ENCODE measurements at regions not wholly inside any gene's neighbourhood (a gene's known extent, or its start where the extent isn't known, plus 50 kb on each side); places are given as distances from the start of the nearest gene placed in this dataset.
"Not testable (repeated sequence)": the region's sequence is repeated elsewhere in the genome, so short reads cannot be mapped to it uniquely, and the experiment has no call there.

- Histone ChIP-seq H3K27ac (ENCODE audit: low read length) (no peak overlapping the region), H3K9me3 (ENCODE audit: control insufficient read depth in 2 of 2, low read length in 2 of 2) (no peaks in the 10 kb centered on the region), H3K36me3 (ENCODE audit: control insufficient read depth in 2 of 2, insufficient read depth in 2 of 2, low read length in 2 of 2) (no peaks in the 10 kb centered on the region), H3K27me3 (ENCODE audit: control insufficient read depth in 1 of 2, insufficient read depth in 2 of 2, low read length in 2 of 2) (no peaks in the 10 kb centered on the region), H3K4me1 (ENCODE audit: control insufficient read depth, insufficient read depth, low read length) (peaks cover 26% of the 10 kb centered on the region), H3K9ac (ENCODE audit: low read length in 2 of 2) (no peak overlapping the region), H3K4me3 (ENCODE audit: low read length in 2 of 2) (no peak overlapping the region)
Measured at GRCh38 chr16:50497592-50497991, 50.6 kb upstream of the NKD1 start.

GRCh38 chr16:50496990-50497389, 51.2 kb upstream of the NKD1 start:
- Histone ChIP-seq H3K27me3 (ENCODE audit: control insufficient read depth in 1 of 2, insufficient read depth in 2 of 2, low read length in 2 of 2) (no peaks in the 10 kb centered on the region), H3K27ac (ENCODE audit: low read length) (no peak overlapping the region), H3K4me1 (ENCODE audit: control insufficient read depth, insufficient read depth, low read length) (peaks cover 26% of the 10 kb centered on the region), H3K4me3 (ENCODE audit: low read length in 2 of 2) (no peak overlapping the region), H3K36me3 (ENCODE audit: control insufficient read depth in 2 of 2, insufficient read depth in 2 of 2, low read length in 2 of 2) (no peaks in the 10 kb centered on the region), H3K9me3 (ENCODE audit: control insufficient read depth in 2 of 2, low read length in 2 of 2) (no peaks in the 10 kb centered on the region), H3K9ac (ENCODE audit: low read length in 2 of 2) (no peak overlapping the region)

DNA sequence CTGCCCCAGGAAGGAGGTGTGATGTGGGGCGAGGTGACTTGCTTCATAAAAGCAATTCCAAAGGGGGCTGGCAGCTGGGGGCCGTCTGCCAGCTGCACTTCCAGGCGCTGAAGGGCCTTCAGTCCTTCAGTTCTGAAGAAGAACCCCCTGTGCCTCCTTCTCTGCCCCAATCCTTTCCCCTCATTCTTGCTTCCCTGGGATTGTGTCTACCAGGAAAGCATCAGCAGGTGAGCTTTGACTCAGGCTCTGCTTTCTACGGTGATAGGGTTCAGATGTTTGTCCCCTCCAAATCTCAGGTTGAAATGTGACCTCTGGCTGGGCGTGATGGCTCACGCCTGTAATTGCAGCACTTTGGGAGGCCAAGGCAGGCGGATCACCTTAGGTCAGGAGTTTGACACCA, 52.5 kb upstream of the NKD1 start:
- no peaks in the 10 kb centered on the region for H3K36me3 ChIP-seq (ENCODE audit: control insufficient read depth in 2 of 2, insufficient read depth in 2 of 2, low read length in 2 of 2)
- peaks cover 26% of the 10 kb centered on the region for H3K4me1 ChIP-seq (ENCODE audit: control insufficient read depth, insufficient read depth, low read length)
- H3K4me3 ChIP-seq (ENCODE audit: low read length in 2 of 2): no peak overlapping the region
- no peaks in the 10 kb centered on the region for H3K9me3 ChIP-seq (ENCODE audit: control insufficient read depth in 2 of 2, low read length in 2 of 2)
- no peaks in the 10 kb centered on the region for H3K27me3 ChIP-seq (ENCODE audit: control insufficient read depth in 1 of 2, insufficient read depth in 2 of 2, low read length in 2 of 2)
- H3K27ac ChIP-seq (ENCODE audit: low read length): no peak overlapping the region
- no peak overlapping the region for H3K9ac ChIP-seq (ENCODE audit: low read length in 2 of 2)

DNA sequence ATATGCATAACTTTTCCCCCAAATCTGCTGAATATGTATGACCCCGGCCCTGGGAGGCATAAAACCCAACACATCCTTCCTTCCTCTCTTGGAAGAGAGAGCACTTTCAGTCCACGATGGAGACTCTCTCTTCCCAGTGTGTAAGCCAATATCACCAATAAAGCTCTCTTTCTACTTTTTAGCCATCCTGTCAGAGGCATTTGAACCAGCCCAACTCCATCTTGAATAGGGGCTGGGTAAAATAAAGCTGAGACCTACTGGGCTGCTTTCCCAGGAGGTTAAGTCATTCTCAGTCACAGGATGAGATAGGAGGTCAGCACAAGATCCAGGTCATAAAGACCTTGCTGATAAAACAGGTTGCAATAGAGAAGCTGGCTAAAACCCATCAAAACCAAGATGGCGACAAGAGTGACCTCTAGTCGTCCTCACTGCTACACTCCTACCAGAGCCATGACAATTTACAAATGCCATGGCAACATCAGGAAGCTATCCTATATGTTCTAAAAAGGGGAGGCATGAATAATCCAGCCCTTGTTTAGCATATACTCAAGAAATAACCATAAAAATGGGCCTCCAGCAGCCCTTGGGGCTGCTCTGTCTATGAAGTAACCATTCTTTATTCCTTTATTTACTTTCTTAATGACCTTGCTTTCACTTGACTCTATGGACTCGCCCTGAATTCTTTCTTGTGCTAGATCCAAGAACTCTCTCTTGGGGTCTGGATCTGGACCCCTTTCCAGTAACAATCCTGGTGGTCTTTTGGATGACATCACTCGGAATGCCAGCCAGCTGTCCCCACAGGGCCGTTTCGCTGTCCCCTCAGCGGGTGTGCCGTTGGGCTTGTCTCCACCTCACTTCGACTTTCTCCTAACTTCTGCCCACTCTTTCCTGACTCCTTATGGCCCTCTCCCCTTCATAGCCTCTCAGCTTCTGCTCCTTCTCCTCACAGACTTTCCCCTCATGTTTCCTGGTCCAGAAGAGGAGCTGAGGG, 53.4 kb upstream of the NKD1 start:
- H3K36me3 ChIP-seq (ENCODE audit: control insufficient read depth in 2 of 2, insufficient read depth in 2 of 2, low read length in 2 of 2): no peaks in the 10 kb centered on the region
- no peak overlapping the region for H3K4me3 ChIP-seq (ENCODE audit: low read length in 2 of 2)

GRCh38 chr16:50491516-50491915, 56.7 kb upstream of the NKD1 start:
- Histone ChIP-seq H3K27me3 (ENCODE audit: control insufficient read depth in 1 of 2, insufficient read depth in 2 of 2, low read length in 2 of 2) (no peaks in the 10 kb centered on the region), H3K4me1 (ENCODE audit: control insufficient read depth, insufficient read depth, low read length) (no peaks in the 10 kb centered on the region), H3K9ac (ENCODE audit: low read length in 2 of 2) (no peak overlapping the region), H3K9me3 (ENCODE audit: control insufficient read depth in 2 of 2, low read length in 2 of 2) (no peaks in the 10 kb centered on the region), H3K4me3 (ENCODE audit: low read length in 2 of 2) (no peak overlapping the region), H3K27ac (ENCODE audit: low read length) (no peak overlapping the region), H3K36me3 (ENCODE audit: control insufficient read depth in 2 of 2, insufficient read depth in 2 of 2, low read length in 2 of 2) (no peaks in the 10 kb centered on the region)

More for the DNA sequence above, 53.4 kb upstream of the NKD1 start:
- no peak overlapping the region for H3K9ac ChIP-seq (ENCODE audit: low read length in 2 of 2)
- peaks cover 19% of the 10 kb centered on the region for H3K4me1 ChIP-seq (ENCODE audit: control insufficient read depth, insufficient read depth, low read length)
- no peaks in the 10 kb centered on the region for H3K9me3 ChIP-seq (ENCODE audit: control insufficient read depth in 2 of 2, low read length in 2 of 2)
- no peaks in the 10 kb centered on the region for H3K27me3 ChIP-seq (ENCODE audit: control insufficient read depth in 1 of 2, insufficient read depth in 2 of 2, low read length in 2 of 2)
- H3K27ac ChIP-seq (ENCODE audit: low read length): no peak overlapping the region

DNA sequence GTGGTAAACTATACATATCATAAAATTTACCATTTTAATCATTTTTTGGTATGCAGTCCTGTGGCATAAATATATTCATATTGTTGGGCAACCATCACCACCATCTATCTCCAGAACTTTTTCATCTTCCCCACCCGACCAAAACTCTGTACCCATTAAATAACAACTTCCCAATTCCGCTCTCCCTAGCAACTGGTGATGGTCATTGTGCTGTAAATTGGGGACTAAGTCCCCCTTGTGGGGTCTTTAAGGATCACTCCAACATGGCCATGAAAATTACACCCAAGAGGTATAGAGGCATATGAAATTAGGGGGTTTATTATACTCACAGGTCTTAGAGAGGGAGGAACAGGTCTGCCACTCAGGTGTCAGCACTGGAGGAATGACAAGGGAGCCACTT, 57.4 kb upstream of the NKD1 start:
- Histone ChIP-seq H3K4me3 (ENCODE audit: low read length in 2 of 2) (no peak overlapping the region), H3K4me1 (ENCODE audit: control insufficient read depth, insufficient read depth, low read length) (no peaks in the 10 kb centered on the region), H3K27ac (ENCODE audit: low read length) (no peak overlapping the region), H3K9ac (ENCODE audit: low read length in 2 of 2) (no peak overlapping the region), H3K27me3 (ENCODE audit: control insufficient read depth in 1 of 2, insufficient read depth in 2 of 2, low read length in 2 of 2) (no peaks in the 10 kb centered on the region), H3K9me3 (ENCODE audit: control insufficient read depth in 2 of 2, low read length in 2 of 2) (no peaks in the 10 kb centered on the region), H3K36me3 (ENCODE audit: control insufficient read depth in 2 of 2, insufficient read depth in 2 of 2, low read length in 2 of 2) (no peaks in the 10 kb centered on the region)

DNA sequence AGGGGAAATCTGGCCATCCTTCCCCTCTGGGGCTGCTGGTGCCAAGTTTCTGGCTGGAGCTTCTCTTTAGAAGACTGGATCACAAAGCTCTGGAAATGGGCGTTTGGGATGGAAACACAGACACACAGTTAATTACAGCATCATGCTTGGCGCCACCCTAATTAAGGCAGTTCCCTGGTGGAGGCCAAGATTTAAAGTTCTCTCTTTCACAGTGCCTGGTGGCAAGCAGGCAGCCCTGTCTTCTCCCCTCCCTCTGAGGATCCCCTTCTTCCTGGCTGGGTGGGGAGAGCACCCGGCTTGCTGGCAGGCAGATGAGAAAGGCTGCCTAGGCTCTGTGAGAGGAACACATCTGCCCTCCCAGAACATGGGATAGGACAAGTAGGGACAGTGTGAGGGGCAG, 59.0 kb upstream of the NKD1 start:
- H3K4me3 ChIP-seq (ENCODE audit: low read length in 2 of 2): no peak overlapping the region
- no peaks in the 10 kb centered on the region for H3K27me3 ChIP-seq (ENCODE audit: control insufficient read depth in 1 of 2, insufficient read depth in 2 of 2, low read length in 2 of 2)
- no peak overlapping the region for H3K27ac ChIP-seq (ENCODE audit: low read length)
- no peaks in the 10 kb centered on the region for H3K36me3 ChIP-seq (ENCODE audit: control insufficient read depth in 2 of 2, insufficient read depth in 2 of 2, low read length in 2 of 2)
- H3K4me1 ChIP-seq (ENCODE audit: control insufficient read depth, insufficient read depth, low read length): no peaks in the 10 kb centered on the region
- H3K9ac ChIP-seq (ENCODE audit: low read length in 2 of 2): no peak overlapping the region
- H3K9me3 ChIP-seq (ENCODE audit: control insufficient read depth in 2 of 2, low read length in 2 of 2): peaks cover 0 to 3% of the 10 kb centered on the region in 2 donors

DNA sequence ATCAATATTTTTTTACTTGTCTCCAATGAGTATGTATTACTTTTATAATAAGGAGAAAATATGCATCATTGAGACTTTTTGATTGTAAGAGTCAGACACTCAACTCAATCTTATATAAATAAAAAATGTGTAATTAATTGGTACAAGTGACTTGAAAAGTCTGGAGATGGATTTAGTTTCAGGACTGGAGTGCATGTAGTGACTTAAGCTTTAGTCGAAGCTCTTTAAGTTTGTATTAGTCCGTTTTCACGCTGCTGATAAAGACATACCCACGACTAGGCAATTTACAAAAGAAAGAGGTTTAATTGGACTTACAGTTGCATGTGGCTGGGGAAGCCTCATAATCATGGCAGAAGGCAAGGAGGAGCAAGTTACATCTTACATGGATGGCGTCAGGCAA, 60.7 kb upstream of the NKD1 start:
- Histone ChIP-seq H3K9me3 (ENCODE audit: control insufficient read depth in 2 of 2, low read length in 2 of 2) (peaks cover 3% of the 10 kb centered on the region in 2 donors), H3K36me3 (ENCODE audit: control insufficient read depth in 2 of 2, insufficient read depth in 2 of 2, low read length in 2 of 2) (no peaks in the 10 kb centered on the region), H3K27ac (ENCODE audit: low read length) (no peak overlapping the region), H3K27me3 (ENCODE audit: control insufficient read depth in 1 of 2, insufficient read depth in 2 of 2, low read length in 2 of 2) (no peaks in the 10 kb centered on the region), H3K4me1 (ENCODE audit: control insufficient read depth, insufficient read depth, low read length) (no peaks in the 10 kb centered on the region), H3K4me3 (ENCODE audit: low read length in 2 of 2) (no peak overlapping the region), H3K9ac (ENCODE audit: low read length in 2 of 2) (no peak overlapping the region)

DNA sequence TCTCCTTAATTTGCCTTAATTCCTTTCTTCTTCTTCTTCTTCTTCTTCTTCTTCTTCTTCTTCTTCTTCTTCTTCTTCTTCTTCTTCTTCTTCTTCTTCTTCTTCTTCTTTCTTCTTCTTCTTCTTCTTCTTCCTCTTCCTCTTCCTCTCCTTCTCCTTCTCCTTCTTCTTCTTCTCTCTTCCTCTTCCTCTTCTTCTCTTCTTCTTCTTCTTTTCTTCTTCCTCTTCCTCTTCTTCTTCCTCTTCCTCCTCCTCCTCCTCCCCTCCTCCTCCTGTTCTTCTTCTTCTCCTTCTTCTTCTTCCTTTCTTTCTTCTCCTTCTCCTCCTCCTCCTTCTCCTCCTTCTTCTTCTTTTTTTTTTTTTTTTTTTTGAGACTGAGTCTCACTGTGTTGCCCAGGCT, 62.0 kb upstream of the NKD1 start:
- not testable (repeated sequence) for H3K4me3 ChIP-seq (ENCODE audit: low read length in 2 of 2); H3K9me3 ChIP-seq (ENCODE audit: control insufficient read depth in 2 of 2, low read length in 2 of 2); H3K27ac ChIP-seq (ENCODE audit: low read length); H3K4me1 ChIP-seq (ENCODE audit: control insufficient read depth, insufficient read depth, low read length); H3K27me3 ChIP-seq (ENCODE audit: control insufficient read depth in 1 of 2, insufficient read depth in 2 of 2, low read length in 2 of 2); H3K9ac ChIP-seq (ENCODE audit: low read length in 2 of 2); H3K36me3 ChIP-seq (ENCODE audit: control insufficient read depth in 2 of 2, insufficient read depth in 2 of 2, low read length in 2 of 2)

GRCh38 chr16:50485232-50485631, 63.0 kb upstream of the NKD1 start:
- no peak overlapping the region for H3K27ac ChIP-seq (ENCODE audit: low read length)
- H3K9me3 ChIP-seq (ENCODE audit: control insufficient read depth in 2 of 2, low read length in 2 of 2): peaks cover 3% of the 10 kb centered on the region in 2 donors
- no peak overlapping the region for H3K4me3 ChIP-seq (ENCODE audit: low read length in 2 of 2)
- no peaks in the 10 kb centered on the region for H3K36me3 ChIP-seq (ENCODE audit: control insufficient read depth in 2 of 2, insufficient read depth in 2 of 2, low read length in 2 of 2)
- H3K27me3 ChIP-seq (ENCODE audit: control insufficient read depth in 1 of 2, insufficient read depth in 2 of 2, low read length in 2 of 2): no peaks in the 10 kb centered on the region
- no peak overlapping the region for H3K9ac ChIP-seq (ENCODE audit: low read length in 2 of 2)
- no peaks in the 10 kb centered on the region for H3K4me1 ChIP-seq (ENCODE audit: control insufficient read depth, insufficient read depth, low read length)

DNA sequence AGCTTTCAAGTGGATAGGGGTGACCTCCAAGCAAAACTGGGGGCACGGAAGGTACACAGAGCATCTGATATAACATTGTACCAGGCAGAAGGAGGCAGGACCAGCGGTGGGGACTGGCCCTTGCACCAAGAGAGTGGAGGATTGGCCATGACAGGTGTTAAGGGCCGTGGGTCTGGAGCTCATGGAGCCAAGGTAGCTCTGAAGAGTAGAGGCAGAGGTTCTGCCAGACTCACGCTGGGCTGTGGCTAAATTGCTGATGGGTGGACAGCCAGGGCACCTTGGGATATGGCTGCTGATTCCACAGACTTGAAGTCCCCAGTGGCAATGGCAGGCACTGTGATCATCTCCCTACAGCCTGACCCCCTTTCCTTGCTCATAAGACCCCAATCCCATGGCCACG, 65.9 kb upstream of the NKD1 start:
- H3K9me3 ChIP-seq (ENCODE audit: control insufficient read depth in 2 of 2, low read length in 2 of 2): peaks cover 3% of the 10 kb centered on the region in 2 donors
- H3K27me3 ChIP-seq (ENCODE audit: control insufficient read depth in 1 of 2, insufficient read depth in 2 of 2, low read length in 2 of 2): no peaks in the 10 kb centered on the region
- H3K27ac ChIP-seq (ENCODE audit: low read length): no peak overlapping the region
- no peak overlapping the region for H3K4me3 ChIP-seq (ENCODE audit: low read length in 2 of 2)
- no peaks in the 10 kb centered on the region for H3K4me1 ChIP-seq (ENCODE audit: control insufficient read depth, insufficient read depth, low read length)
- no peaks in the 10 kb centered on the region for H3K36me3 ChIP-seq (ENCODE audit: control insufficient read depth in 2 of 2, insufficient read depth in 2 of 2, low read length in 2 of 2)
- H3K9ac ChIP-seq (ENCODE audit: low read length in 2 of 2): no peak overlapping the region
